ENCODE measurements at regions not wholly inside any gene's neighbourhood (a gene's known extent, or its start where the extent isn't known, plus 50 kb on each side); places are given as distances from the start of the nearest gene placed in this dataset.

GRCh38 chr9:89806371-89807100 lies 201.7 kb downstream of the GADD45G start:
- TF ChIP-seq CTCF (IDR thresholded peaks at IDR 0.05) (no peak), POLR2A (IDR thresholded peaks at IDR 0.05) (no peak)

Measured in testis (tissue), 2 donors.